Esophagus muscularis mucosa (tissue), 4 donors: ENCODE measurements at regions not wholly inside any gene's neighbourhood (a gene's known extent, or its start where the extent isn't known, plus 50 kb on each side); places are given as distances from the start of the nearest gene placed in this dataset.
"Not testable (repeated sequence)": the region's sequence is repeated elsewhere in the genome, so short reads cannot be mapped to it uniquely, and the experiment has no call there.

Experiments used
- DNase-seq: peaks from one replicate; pipeline ENCODE4 v3.0.0-alpha.2; 2017; ENCODE audit errors: extremely low spot score
- H3K27ac ChIP-seq, 4 donors: fragments of 200-600 bp; sonication (generic); replicated peaks in 1 of 4; 1 replicate in 3 of 4; 2 replicates in 1 of 4; pipeline ENCODE4 v1.5.1; 2016 to 2019; ENCODE audit warnings: mild to moderate bottlenecking in 1 of 4
- H3K27me3 ChIP-seq, 4 donors: fragments of 200-600 bp; sonication (generic); one replicate each; pipeline versions ENCODE4 v1.5.1 to v1.6.0; 2016 to 2019
- H3K36me3 ChIP-seq, 4 donors: fragments of 200-600 bp; sonication (generic); one replicate each; pipeline ENCODE4 v1.5.1; 2016 to 2019
- H3K4me1 ChIP-seq, 4 donors: fragments of 200-600 bp; sonication (generic); one replicate each; pipeline ENCODE4 v1.5.1; 2016 to 2019
- H3K4me3 ChIP-seq, 4 donors: fragments of 200-600 bp; sonication (generic); 1 replicate in 2 of 4; 2 replicates in 2 of 4; pipeline ENCODE4 v1.5.1; 2016 to 2019; ENCODE audit warnings: mild to moderate bottlenecking in 4 of 4, moderate library complexity in 1 of 4
- H3K9me3 ChIP-seq, 4 donors: fragments of 200-600 bp; sonication (generic); 1 replicate in 3 of 4; 2 replicates in 1 of 4; pipeline ENCODE4 v1.5.1; 2016 to 2019
- EP300 ChIP-seq: sonication (generic); formaldehyde crosslinking; IDR thresholded peaks from one replicate; pipeline ENCODE4 v1.6.1; 2017; ENCODE audit warnings: antibody characterized with exemption
- POLR2A ChIP-seq: fragments of 450-650 bp; IDR thresholded peaks from one replicate; pipeline ENCODE4 v1.6.1; 2017; ENCODE audit warnings: antibody characterized with exemption, moderate library complexity, mild to moderate bottlenecking, low read depth
- POLR2AphosphoS5 ChIP-seq, 2 donors: sonication (generic); formaldehyde crosslinking; IDR thresholded peaks; one replicate each; pipeline ENCODE4 v1.6.1; 2017; ENCODE audit warnings: antibody characterized with exemption in 2 of 2
- WGBS: methylation state at CpG from one replicate; pipeline ENCODE4 v1.1.5; 2018; 5-methylcytosine and 5-hydroxymethylcytosine counted together
- intact Hi-C: fragments of 100-400 bp; cut with DNase I; formaldehyde crosslinking; loops from one replicate; pipeline ENCODE4 v1.15.1; 2023
- TF ChIP-seq, protein P1 (sequence below), 3 experiments: fragments of 200-600 bp in 2 of 3; fragments of 450-650 bp in 1 of 3; sonication (generic) in 2 of 3; IDR thresholded peaks; one replicate each; pipeline ENCODE4 v1.5.1; 2017 to 2019; ENCODE audit warnings: antibody characterized with exemption in 3 of 3, mild to moderate bottlenecking in 2 of 3, moderate library complexity in 1 of 3

DNA sequence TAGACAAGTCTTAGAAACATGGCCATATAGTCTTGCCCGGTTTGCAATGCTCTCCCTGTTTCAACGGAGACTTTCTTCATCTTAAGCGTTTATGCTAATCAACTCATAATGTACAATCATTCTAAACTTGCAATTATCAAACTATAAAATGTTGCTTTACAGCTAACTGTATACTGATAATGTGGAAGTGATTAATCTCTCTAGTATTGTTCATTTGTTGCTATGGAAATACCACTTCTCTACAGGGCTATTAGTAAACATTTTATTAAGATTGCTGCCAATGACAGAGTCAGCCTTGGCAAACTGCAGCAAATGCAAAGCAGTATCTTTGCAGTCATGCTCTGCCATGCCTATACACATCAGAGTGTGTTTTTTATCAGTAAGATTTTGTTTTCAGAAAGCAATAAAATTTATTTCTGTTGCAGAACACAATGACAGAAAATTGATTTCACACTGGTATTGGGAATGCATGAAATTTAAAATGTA lies 1201.8 kb upstream of the CDH2 start:
- Histone ChIP-seq H3K27me3 (no peaks in the 10 kb centered on the region), H3K27ac (no peak overlapping the region), H3K9me3 (no peaks in the 10 kb centered on the region), H3K4me3 (no peak overlapping the region), H3K4me1 (no peaks in the 10 kb centered on the region), H3K36me3 (no peaks in the 10 kb centered on the region)
- intact Hi-C loops, result no loop called here
- no peak for DNase-seq
- TF ChIP-seq EP300 (no peak), POLR2A (no peak), POLR2AphosphoS5 (IDR thresholded peaks at IDR 0.05) (no peak)
- TF ChIP-seq, protein P1, sequence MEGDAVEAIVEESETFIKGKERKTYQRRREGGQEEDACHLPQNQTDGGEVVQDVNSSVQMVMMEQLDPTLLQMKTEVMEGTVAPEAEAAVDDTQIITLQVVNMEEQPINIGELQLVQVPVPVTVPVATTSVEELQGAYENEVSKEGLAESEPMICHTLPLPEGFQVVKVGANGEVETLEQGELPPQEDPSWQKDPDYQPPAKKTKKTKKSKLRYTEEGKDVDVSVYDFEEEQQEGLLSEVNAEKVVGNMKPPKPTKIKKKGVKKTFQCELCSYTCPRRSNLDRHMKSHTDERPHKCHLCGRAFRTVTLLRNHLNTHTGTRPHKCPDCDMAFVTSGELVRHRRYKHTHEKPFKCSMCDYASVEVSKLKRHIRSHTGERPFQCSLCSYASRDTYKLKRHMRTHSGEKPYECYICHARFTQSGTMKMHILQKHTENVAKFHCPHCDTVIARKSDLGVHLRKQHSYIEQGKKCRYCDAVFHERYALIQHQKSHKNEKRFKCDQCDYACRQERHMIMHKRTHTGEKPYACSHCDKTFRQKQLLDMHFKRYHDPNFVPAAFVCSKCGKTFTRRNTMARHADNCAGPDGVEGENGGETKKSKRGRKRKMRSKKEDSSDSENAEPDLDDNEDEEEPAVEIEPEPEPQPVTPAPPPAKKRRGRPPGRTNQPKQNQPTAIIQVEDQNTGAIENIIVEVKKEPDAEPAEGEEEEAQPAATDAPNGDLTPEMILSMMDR (IDR thresholded peaks at IDR 0.05), result no peak
- WGBS, result 94% methylated on average over 3 of the region's 3 CpGs

DNA sequence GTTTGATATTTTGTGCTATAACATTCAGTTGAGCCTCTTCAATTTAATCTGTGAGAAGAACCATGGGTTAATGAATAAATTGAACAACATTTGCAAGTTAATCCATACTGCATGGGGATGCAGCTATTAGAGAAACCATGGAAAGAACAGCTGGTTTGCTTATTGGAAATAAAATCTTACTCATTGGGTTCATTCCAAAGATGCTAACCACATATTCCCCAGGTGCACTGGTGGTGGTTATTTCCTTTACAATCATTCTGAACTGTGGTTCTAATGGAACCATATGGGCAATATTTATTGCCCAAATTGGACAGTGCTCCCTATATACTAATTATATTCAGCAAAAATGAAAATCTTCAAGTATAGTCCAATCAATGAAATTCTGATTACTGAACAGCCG lies 1200.4 kb upstream of the CDH2 start:
- H3K9me3 ChIP-seq, result peaks cover 0 to 11% (median 3%) of the 10 kb centered on the region in 4 donors
- TF ChIP-seq POLR2AphosphoS5 (IDR thresholded peaks at IDR 0.05) (no peak), POLR2A (no peak), EP300 (no peak)
- TF ChIP-seq, protein P1 (IDR thresholded peaks at IDR 0.05), result no peak
- no peaks in the 10 kb centered on the region for H3K27me3 ChIP-seq
- H3K27ac ChIP-seq, result no peak overlapping the region
- H3K4me3 ChIP-seq, result no peak overlapping the region
- no peaks in the 10 kb centered on the region for H3K36me3 ChIP-seq
- DNase-seq, result no peak
- WGBS, result 91% methylated on average over 1 of the region's 1 CpG
- H3K4me1 ChIP-seq, result no peaks in the 10 kb centered on the region
- intact Hi-C loops, result no loop called here

DNA sequence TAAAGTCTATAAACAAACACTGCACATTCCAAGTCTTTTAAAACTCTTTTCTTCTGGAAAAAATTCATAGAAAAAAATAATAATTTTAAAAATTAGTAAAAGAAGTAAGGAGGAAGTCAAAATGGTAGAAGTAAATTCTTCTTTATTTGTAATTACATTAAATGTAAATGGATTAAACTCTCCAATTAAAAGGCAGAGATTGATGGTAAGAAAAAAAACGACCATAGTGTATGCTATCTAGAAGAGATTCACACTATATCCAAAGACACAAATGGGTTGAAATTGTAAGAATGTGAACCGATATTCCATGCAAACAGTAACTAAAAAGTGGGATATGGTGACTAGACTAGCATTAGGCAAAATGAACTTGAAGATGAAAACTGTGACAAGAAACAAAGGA lies 1196.1 kb upstream of the CDH2 start:
- Histone ChIP-seq H3K27me3 (no peaks in the 10 kb centered on the region), H3K27ac (no peak overlapping the region), H3K36me3 (no peaks in the 10 kb centered on the region), H3K9me3 (peaks cover 0 to 13% (median 4%) of the 10 kb centered on the region in 4 donors), H3K4me3 (no peak overlapping the region), H3K4me1 (no peaks in the 10 kb centered on the region)
- no peak for DNase-seq
- WGBS, result 80% methylated on average over 2 of the region's 2 CpGs
- TF ChIP-seq POLR2A (no peak), POLR2AphosphoS5 (IDR thresholded peaks at IDR 0.05) (no peak), EP300 (no peak)
- TF ChIP-seq, protein P1 (IDR thresholded peaks at IDR 0.05), result no peak
- intact Hi-C loops, result no loop called here

DNA sequence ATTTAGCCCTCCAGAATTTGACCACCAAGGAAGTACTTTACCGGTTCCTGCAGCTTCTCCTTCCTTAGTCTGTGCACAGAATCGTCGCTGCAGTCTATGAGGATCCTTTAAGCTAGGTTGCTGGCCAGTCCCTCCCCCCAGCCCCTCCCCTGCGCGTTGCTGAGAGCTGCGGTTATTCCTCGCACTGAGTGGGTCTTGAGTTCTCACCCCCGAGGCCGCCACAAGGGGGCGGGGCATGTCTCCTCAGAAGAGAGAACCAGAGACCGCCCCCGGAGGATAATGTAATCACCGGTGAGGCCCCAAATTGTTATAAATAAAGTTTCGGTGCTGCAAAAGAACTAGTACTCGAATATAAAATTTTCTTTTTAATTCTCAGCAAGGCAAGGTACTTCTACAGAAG lies 1184.9 kb upstream of the CDH2 start:
- Histone ChIP-seq H3K27me3 (no peaks in the 10 kb centered on the region), H3K27ac (no peak overlapping the region), H3K9me3 (no peaks in the 10 kb centered on the region), H3K36me3 (no peaks in the 10 kb centered on the region), H3K4me3 (no peak overlapping the region), H3K4me1 (no peaks in the 10 kb centered on the region)
- intact Hi-C loops, result no loop called here
- WGBS, result 95% methylated on average over 15 of the region's 15 CpGs
- no peak for DNase-seq
- TF ChIP-seq POLR2AphosphoS5 (IDR thresholded peaks at IDR 0.05), result no peak
- TF ChIP-seq EP300, result no peak
- TF ChIP-seq POLR2A, result no peak
- TF ChIP-seq, protein P1 (IDR thresholded peaks at IDR 0.05), result no peak

DNA sequence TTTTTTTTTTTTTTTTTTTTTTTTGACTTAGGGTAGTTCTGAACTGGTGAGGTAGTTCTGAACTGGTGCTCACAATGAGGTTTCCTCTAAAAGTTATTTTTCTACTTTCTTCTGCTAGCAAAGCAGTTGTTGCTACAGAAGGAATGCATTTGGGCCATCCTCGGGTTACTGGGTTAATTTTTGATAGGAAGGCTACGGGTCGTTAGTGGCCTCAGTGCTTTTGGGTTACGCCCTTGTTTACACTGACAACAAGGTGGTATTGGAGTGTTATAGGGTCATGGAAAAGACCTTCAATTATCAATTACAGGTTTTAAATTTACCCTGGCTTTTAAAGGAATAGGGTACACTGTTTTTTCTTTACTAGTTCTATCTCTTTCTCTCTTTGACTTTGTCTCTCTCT lies 1183.7 kb upstream of the CDH2 start:
- H3K36me3 ChIP-seq, H3K4me1 ChIP-seq, H3K9me3 ChIP-seq, H3K27me3 ChIP-seq, H3K27ac ChIP-seq, H3K4me3 ChIP-seq, intact Hi-C loops, DNase-seq: not testable (repeated sequence)
- WGBS, result 78% methylated on average over 4 of the region's 4 CpGs

DNA sequence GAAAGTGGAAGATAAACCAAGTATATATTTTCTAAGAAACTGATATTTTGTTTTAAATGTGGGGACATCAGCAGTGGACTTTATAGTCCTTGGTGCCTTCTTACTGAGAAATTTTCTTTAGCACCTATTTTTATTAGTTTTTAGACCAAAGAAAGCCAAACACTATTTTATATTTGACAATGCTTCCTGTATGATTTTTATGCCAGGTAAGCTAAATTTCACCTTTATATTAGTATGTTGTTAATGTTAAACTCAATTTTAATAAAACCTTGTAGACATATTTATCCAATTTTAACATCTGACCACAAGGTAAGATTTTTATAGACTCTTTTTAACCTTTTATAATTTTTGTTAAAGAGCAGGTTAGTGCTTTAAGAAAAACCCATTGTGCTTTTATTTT lies 1182.3 kb upstream of the CDH2 start:
- intact Hi-C loops, H3K9me3 ChIP-seq, H3K27me3 ChIP-seq, H3K27ac ChIP-seq, H3K4me3 ChIP-seq, H3K4me1 ChIP-seq, DNase-seq, H3K36me3 ChIP-seq: not testable (repeated sequence)
